ENCODE measurements at regions not wholly inside any gene's neighbourhood (a gene's known extent, or its start where the extent isn't known, plus 50 kb on each side); places are given as distances from the start of the nearest gene placed in this dataset.
A peak's percentile ranks its signal among the peaks of the same experiment; 100 is the strongest.

DNA sequence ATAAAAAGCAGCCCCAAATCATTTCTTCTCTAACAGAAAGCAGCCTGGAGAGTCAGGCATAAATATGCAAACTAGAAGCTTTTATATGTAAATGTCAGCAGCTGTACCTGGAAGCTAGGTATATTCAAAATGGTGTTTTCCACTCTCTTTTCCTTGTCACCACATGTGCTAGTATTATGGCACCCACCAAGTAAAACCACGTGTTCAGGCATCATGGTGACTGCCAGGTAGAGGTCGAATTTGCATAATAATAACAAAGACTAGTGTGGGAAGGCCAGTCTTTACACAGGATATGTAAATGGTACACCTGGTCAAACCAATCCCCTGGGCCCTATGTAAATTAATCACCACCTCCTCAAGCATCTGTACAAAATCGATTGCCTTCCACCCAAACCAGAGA is 124.0 kb downstream of the MMUT start:
- Histone ChIP-seq H3K36me3 (no peaks in the 10 kb centered on the region), H3K27me3 (no peaks in the 10 kb centered on the region), H3K27ac (no peak overlapping the region), H3K4me3 (no peak overlapping the region), H3K9me3 (no peaks in the 10 kb centered on the region), H3K4me1 (no peaks in the 10 kb centered on the region)
- TF ChIP-seq, protein P1, sequence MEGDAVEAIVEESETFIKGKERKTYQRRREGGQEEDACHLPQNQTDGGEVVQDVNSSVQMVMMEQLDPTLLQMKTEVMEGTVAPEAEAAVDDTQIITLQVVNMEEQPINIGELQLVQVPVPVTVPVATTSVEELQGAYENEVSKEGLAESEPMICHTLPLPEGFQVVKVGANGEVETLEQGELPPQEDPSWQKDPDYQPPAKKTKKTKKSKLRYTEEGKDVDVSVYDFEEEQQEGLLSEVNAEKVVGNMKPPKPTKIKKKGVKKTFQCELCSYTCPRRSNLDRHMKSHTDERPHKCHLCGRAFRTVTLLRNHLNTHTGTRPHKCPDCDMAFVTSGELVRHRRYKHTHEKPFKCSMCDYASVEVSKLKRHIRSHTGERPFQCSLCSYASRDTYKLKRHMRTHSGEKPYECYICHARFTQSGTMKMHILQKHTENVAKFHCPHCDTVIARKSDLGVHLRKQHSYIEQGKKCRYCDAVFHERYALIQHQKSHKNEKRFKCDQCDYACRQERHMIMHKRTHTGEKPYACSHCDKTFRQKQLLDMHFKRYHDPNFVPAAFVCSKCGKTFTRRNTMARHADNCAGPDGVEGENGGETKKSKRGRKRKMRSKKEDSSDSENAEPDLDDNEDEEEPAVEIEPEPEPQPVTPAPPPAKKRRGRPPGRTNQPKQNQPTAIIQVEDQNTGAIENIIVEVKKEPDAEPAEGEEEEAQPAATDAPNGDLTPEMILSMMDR (IDR thresholded peaks at IDR 0.05): no peak
- no peak for TF ChIP-seq EP300 (IDR thresholded peaks at IDR 0.05; ENCODE audit: low read depth)
- no peak for TF ChIP-seq POLR2A (IDR thresholded peaks at IDR 0.05)
- no peak for TF ChIP-seq POLR2AphosphoS5 (IDR thresholded peaks at IDR 0.05)
- no peak for DNase-seq
- in situ Hi-C loops (cut with MboI; ENCODE audit: low pct_ligation_motif_present in 1 of 4, low pct_unique_long_range_greater_than_20kb in 1 of 4, low sequenced_read_pairs in 3 of 4) (no loop called here), intact Hi-C loops (cut with DNase I; ENCODE audit: low total_unique reads) (no loop called here)
- 69 to 86% methylated on average over 1 to 3 of the region's 3 CpGs for WGBS, 2 donors (ENCODE audit: low coverage in 1 of 2)

DNA sequence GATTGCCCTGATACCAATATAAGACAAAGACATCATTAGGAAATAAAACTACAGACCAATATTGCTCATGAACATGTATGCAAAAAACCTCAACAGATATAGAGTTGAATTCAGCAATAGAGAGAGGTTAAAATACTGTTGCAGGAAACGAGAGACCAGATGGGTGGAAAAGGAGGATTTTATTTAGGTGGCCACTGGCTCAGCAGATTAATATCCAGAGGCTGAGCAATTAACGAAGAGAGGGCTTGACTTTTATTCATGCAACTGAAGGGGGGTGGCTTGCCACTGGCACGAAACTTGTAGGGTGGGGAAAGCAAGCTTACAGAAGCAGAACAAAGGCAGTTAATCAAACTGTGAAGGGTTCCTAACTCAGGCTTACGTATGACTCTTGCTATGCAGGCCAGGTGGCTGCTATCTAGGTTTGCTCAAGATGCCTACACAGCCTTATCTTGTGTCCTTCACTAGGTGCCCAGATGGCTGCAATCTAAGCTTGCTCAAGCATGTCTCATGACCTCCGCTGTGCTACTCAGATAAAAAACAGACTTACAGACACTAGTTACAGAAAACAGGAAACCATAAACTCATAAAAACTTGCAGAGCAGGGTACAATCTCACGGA is 126.4 kb downstream of the MMUT start:
- TF ChIP-seq, protein P1 (IDR thresholded peaks at IDR 0.05): no peak
- no peak for TF ChIP-seq POLR2A (IDR thresholded peaks at IDR 0.05)
- TF ChIP-seq POLR2AphosphoS5 (IDR thresholded peaks at IDR 0.05): no peak
- TF ChIP-seq EP300 (IDR thresholded peaks at IDR 0.05; ENCODE audit: low read depth): no peak
- no peaks in the 10 kb centered on the region for H3K36me3 ChIP-seq
- H3K27ac ChIP-seq: no peak overlapping the region
- no peaks in the 10 kb centered on the region for H3K9me3 ChIP-seq
- no peaks in the 10 kb centered on the region for H3K4me1 ChIP-seq
- intact Hi-C loops (cut with DNase I; ENCODE audit: low total_unique reads) (no loop called here), in situ Hi-C loops (cut with MboI; ENCODE audit: low pct_ligation_motif_present in 1 of 4, low pct_unique_long_range_greater_than_20kb in 1 of 4, low sequenced_read_pairs in 3 of 4) (no loop called here)
- H3K27me3 ChIP-seq: no peaks in the 10 kb centered on the region
- 20 to 29% methylated on average over 4 to 6 of the region's 6 CpGs for WGBS, 2 donors (ENCODE audit: low coverage in 1 of 2)
- DNase-seq: peak; percentile 7
- H3K4me3 ChIP-seq: no peak overlapping the region

GRCh38 chr6:49333345-49334125 is 129.5 kb downstream of the MMUT start:
- Histone ChIP-seq H3K9me3 (no peaks in the 10 kb centered on the region), H3K4me3 (no peak overlapping the region), H3K4me1 (no peaks in the 10 kb centered on the region), H3K27me3 (no peaks in the 10 kb centered on the region), H3K36me3 (no peaks in the 10 kb centered on the region), H3K27ac (no peak overlapping the region)
- TF ChIP-seq POLR2AphosphoS5 (IDR thresholded peaks at IDR 0.05): no peak
- TF ChIP-seq EP300 (IDR thresholded peaks at IDR 0.05; ENCODE audit: low read depth): no peak
- TF ChIP-seq, protein P1 (IDR thresholded peaks at IDR 0.05): no peak
- TF ChIP-seq POLR2A (IDR thresholded peaks at IDR 0.05): no peak
- intact Hi-C loops (cut with DNase I; ENCODE audit: low total_unique reads): no loop called here
- in situ Hi-C loops (cut with MboI; ENCODE audit: low pct_ligation_motif_present in 1 of 4, low pct_unique_long_range_greater_than_20kb in 1 of 4, low sequenced_read_pairs in 3 of 4): no loop called here
- DNase-seq: no peak
- WGBS, 2 donors (ENCODE audit: low coverage in 1 of 2): 77 to 85% methylated on average over 4 of the region's 4 CpGs

GRCh38 chr6:49332781-49333180 is 130.3 kb downstream of the MMUT start:
- 63 to 76% methylated on average over 1 of the region's 1 CpG for WGBS, 2 donors (ENCODE audit: low coverage in 1 of 2)
- TF ChIP-seq POLR2AphosphoS5 (IDR thresholded peaks at IDR 0.05) (no peak), POLR2A (IDR thresholded peaks at IDR 0.05) (no peak), EP300 (IDR thresholded peaks at IDR 0.05; ENCODE audit: low read depth) (no peak)
- TF ChIP-seq, protein P1 (IDR thresholded peaks at IDR 0.05): no peak

More at GRCh38 chr6:49332781-49333180, 130.3 kb downstream of the MMUT start:
- in situ Hi-C loops (cut with MboI; ENCODE audit: low pct_ligation_motif_present in 1 of 4, low pct_unique_long_range_greater_than_20kb in 1 of 4, low sequenced_read_pairs in 3 of 4) (no loop called here), intact Hi-C loops (cut with DNase I; ENCODE audit: low total_unique reads) (loop anchor here (1.0 kb wide), 1 partner anchor 14 kb away; no protein-coding TSS in a partner anchor)
- no peak overlapping the region for H3K27ac ChIP-seq
- H3K36me3 ChIP-seq: no peaks in the 10 kb centered on the region
- H3K9me3 ChIP-seq: no peaks in the 10 kb centered on the region
- no peaks in the 10 kb centered on the region for H3K27me3 ChIP-seq
- H3K4me1 ChIP-seq: no peaks in the 10 kb centered on the region
- no peak for DNase-seq
- no peak overlapping the region for H3K4me3 ChIP-seq
